AG10803 (cell line): ENCODE measurements at regions not wholly inside any gene's neighbourhood (a gene's known extent, or its start where the extent isn't known, plus 50 kb on each side); places are given as distances from the start of the nearest gene placed in this dataset.
A peak's percentile ranks its signal among the peaks of the same experiment; 100 is the strongest.

Source experiments
- DNase-seq: peaks from one replicate; pipeline ENCODE4 v3.0.0; 2010; ENCODE audit warnings: low read depth
- H3K4me3 ChIP-seq: 2 replicates; pipeline ENCODE4 v1.5.1; 2011; ENCODE audit warnings: mild to moderate bottlenecking, low read length, control low read depth
- TF ChIP-seq, protein P1 (sequence below): conservative IDR thresholded peaks from 2 replicates; pipeline ENCODE4 v1.5.1; 2011; ENCODE audit warnings: mild to moderate bottlenecking, low read length, control low read depth, inconsistent platforms

DNA sequence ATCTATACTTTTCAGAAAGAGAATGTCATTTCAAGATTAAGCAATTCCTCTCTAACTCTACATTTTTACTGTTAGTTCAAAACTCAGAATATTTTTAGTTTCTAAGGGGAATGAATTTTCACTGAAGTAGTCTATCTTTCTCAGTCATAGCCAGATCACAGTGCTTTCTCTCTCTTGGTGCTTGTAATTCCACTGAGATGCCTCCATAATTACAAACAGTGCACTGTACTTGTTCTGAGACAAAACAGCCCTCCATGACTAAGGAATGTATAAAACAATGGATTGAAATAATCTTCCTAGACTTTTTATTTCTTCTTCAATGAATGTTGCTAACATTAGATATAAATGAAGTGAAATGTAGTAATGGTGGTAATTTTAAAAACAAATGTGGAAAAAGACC is 603.2 kb upstream of the FAM241A start:
- no peak overlapping the region for H3K4me3 ChIP-seq
- TF ChIP-seq, protein P1, sequence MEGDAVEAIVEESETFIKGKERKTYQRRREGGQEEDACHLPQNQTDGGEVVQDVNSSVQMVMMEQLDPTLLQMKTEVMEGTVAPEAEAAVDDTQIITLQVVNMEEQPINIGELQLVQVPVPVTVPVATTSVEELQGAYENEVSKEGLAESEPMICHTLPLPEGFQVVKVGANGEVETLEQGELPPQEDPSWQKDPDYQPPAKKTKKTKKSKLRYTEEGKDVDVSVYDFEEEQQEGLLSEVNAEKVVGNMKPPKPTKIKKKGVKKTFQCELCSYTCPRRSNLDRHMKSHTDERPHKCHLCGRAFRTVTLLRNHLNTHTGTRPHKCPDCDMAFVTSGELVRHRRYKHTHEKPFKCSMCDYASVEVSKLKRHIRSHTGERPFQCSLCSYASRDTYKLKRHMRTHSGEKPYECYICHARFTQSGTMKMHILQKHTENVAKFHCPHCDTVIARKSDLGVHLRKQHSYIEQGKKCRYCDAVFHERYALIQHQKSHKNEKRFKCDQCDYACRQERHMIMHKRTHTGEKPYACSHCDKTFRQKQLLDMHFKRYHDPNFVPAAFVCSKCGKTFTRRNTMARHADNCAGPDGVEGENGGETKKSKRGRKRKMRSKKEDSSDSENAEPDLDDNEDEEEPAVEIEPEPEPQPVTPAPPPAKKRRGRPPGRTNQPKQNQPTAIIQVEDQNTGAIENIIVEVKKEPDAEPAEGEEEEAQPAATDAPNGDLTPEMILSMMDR, result no peak
- peak; percentile 51 for DNase-seq

DNA sequence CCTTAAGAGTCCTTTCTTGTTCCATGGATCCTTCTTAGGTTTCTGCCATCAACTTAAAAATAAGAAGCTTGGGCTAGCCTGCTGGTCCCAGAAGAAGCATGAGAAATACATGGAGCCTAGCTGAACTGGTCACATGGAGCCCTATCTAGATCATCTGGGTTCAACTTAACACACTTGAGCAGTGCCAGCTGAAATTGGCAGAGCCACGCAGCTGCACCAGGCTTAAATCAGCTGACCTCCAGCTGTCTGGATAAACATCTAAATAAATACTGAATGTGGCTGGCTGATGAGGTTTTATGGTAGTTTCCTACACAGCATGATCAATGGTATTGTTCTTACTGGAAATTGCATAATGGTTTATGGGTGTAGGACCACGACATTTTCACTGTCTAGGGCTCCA is 598.4 kb upstream of the FAM241A start:
- TF ChIP-seq, protein P1, result no peak
- DNase-seq, result peak; percentile 8
- H3K4me3 ChIP-seq, result no peak overlapping the region

DNA sequence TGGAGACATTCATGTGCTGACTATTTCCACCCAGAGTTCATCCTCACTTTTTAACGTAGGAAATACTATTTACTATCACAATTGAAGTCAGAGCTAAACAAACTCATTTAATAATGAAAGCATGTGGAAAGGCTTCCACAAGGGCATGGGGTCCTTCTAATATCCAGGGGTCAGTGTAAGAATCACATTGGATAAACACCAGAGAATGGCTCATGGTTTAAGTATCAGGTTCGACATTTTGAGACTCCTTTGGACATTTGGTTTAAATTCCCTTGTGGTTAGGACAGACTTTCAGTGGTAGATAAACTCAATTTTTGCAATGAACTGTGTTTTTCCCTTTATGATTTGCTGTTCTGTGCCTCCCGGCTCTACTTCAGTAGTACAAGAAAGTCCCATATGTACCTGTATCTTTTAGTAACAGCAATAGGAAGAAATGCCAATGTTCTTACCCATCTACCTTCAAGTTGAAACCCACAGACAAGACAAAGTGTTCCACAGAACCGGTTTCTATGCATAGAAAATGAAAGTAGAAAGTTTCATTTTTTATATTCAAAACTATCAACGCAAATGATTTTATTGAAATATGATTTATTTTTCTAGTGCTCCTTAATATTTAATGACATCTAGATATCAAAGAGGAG is 589.0 kb upstream of the FAM241A start:
- TF ChIP-seq, protein P1, result no peak
- peak; percentile 35 for DNase-seq
- H3K4me3 ChIP-seq, result no peak overlapping the region

DNA sequence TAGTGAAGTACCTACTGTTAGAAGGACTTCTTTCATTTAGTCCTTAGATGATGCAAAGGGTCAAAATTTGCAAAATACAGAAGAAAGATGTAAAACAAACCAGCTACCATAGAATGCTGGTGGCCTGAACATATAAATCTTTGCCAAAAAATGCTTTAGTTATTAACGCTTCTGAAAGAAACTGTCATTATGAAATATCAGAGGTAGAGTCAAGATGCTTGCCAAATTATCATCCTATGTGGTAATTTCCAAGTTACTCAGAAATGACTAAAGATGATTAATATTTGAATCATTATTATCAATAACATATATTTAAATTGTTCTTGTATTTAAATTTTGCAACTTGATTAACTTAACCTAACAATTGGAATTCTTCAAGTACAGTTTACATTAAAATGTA is 588.4 kb upstream of the FAM241A start:
- peak; percentile 25 for DNase-seq
- TF ChIP-seq, protein P1, result no peak
- no peak overlapping the region for H3K4me3 ChIP-seq

DNA sequence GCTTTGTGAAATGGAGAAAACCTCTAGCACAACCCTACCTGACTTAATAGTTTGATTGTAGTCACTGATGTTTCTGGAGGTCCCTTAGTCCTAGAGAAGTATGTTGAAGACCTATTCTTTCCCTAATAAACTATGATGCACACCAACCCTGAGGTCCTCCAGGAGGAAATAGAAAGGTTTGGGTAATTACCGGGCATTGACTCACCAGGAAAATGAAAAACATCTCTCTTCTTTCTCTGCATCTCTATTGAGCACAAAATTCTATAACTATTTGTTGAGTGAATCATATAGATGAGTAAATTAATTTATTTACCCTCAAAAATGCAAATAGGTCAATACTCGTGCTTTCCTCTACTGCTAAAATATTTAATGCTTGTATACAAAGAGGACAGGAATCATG is 582.4 kb upstream of the FAM241A start:
- DNase-seq, result peak; percentile 75
- H3K4me3 ChIP-seq, result no peak overlapping the region
- TF ChIP-seq, protein P1, result no peak

DNA sequence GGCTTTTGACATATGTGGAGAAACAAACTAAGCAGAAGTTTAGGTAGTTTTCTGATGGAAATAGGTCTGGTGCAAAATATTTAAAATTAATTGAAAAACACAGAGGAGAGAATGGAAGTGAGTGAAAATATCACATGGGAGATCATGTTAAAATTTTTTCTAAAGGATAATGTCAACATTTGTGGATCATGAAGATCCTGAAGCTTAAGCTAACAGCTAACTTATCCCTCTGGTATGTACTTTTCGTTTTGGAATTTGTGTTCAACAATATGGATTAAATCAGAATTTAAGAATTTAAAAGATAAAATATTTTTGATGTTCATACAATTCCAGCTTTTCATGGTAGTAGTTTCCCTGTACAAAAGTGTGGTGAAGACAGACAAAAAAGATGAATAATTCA is 572.8 kb upstream of the FAM241A start:
- H3K4me3 ChIP-seq, result no peak overlapping the region
- no peak for DNase-seq
- TF ChIP-seq, protein P1, result no peak

DNA sequence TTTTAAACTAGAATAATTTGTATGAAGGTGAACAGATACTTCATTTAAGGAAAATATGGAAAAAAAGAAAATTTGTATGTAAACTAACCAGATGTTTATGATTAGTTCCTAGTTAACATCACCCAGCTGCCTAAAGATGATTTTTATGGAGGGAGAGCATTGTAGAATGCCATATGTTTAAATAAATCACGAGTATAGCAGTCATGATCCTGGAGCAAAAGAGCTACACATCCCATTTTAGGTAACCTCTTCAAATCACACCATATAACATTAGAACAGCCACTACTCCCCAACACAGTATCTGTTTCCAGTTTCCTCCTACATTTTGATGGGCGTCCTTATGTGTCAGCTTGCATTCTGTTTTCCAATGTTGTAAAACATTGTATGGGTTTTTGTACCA is 571.9 kb upstream of the FAM241A start:
- H3K4me3 ChIP-seq, result no peak overlapping the region
- TF ChIP-seq, protein P1, result no peak
- no peak for DNase-seq
